ENCODE measurements at regions not wholly inside any gene's neighbourhood (a gene's known extent, or its start where the extent isn't known, plus 50 kb on each side); places are given as distances from the start of the nearest gene placed in this dataset.
"Not testable (repeated sequence)": the region's sequence is repeated elsewhere in the genome, so short reads cannot be mapped to it uniquely, and the experiment has no call there.

GRCh38 chr10:109037978-109038377 is 885.3 kb downstream of the XPNPEP1 start:
- DNase-seq, result no peak

GRCh38 chr10:109030581-109031210 is 892.6 kb downstream of the XPNPEP1 start:
- no peak for DNase-seq

GRCh38 chr10:109029870-109030269 is 893.4 kb downstream of the XPNPEP1 start:
- DNase-seq, result no peak

DNA sequence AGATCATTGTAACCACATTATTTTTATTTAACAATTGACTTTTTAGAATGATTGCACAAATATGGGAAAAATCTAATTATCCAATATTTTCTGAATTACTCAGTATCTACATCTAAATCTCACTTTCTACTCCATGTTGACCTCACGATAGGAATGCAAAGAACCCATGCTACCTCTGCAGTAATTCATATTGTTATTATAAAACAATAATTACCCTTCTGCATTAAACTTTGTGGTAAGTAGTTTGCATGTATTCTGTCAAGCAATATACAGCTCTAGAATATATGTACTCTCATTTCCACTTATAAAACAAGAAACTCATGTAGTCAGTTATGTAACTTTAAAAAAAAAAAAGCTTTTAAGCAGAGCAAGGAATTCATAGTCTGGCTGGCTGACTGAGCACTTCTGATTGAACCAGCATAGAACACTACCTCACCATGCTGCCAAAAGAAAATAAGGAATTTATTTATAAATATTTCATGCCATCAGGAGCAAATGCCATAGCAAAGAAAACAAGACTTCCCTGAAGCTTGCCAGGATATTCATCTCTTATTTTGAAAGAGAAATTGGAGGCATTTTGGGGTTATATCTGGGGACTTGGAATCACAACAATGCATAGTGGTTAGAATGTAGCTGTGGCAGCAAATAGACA is 895.7 kb downstream of the XPNPEP1 start:
- no peak for DNase-seq

DNA sequence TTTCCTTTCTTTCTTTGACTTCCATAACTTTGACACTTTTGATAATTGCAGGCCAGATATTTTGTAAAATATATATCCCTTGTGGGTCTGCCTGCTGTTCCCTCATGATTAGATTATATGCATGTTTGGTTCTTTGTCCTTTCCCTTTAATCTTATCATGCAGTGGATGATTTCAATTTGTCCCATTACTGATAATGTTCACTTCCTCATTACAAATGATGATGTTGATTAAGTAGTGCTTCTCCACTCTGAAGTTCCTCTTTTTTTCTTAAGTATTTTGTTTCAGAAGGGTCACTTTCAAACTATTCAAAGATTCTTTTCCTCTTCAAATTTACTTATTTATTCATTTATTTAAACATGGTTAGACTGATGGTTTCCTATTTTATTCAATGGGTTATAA is 898.1 kb downstream of the XPNPEP1 start:
- no peak for DNase-seq

GRCh38 chr10:109022417-109023049 is 900.8 kb downstream of the XPNPEP1 start:
- no peak for DNase-seq

GRCh38 chr10:109019001-109019424 is 904.3 kb downstream of the XPNPEP1 start:
- DNase-seq, result no peak

GRCh38 chr10:109007514-109007913 is 915.8 kb downstream of the XPNPEP1 start:
- no peak for DNase-seq

GRCh38 chr10:108990441-108990840 is 932.9 kb downstream of the XPNPEP1 start:
- DNase-seq, result no peak

DNA sequence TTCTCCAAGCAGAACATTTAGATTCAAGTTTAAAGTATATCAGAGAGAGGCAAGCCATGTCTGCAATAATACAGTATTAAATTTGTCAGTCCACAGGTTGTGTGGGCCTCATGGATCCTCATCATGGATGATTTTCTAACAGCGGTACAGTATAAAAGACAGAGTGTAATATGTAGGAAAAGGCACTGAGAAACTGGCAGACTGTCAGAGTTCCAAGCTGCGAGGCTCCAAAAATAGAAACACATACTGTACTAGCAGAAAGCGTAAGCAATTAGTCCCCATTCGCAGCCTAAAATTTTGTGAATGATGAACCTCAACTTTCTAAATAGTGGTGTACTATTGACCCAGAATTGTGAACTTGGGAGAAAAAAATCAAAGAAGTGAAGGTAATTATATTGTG is 933.3 kb downstream of the XPNPEP1 start:
- DNase-seq, result no peak

DNA sequence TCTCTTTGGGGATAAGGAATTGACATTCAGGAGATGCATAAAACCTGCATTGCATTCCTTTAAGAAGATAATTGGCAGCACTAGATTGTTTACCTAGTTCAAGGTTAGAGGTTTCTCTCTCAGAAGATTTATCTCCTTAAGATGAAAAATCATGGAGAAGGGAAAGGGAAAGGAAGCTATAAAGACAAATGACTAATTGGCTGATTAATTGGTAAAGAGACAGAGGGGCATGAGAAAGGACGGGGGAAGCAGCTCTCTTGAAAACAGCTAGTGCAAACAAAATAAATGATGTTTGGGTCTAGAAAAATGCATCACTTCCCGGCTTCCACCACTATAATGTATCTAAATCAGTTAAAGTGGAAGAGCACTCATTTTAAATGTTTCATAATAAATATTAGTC is 941.2 kb downstream of the XPNPEP1 start:
- no peak for DNase-seq

GRCh38 chr10:108980869-108981268 is 942.4 kb downstream of the XPNPEP1 start:
- no peak for DNase-seq

DNA sequence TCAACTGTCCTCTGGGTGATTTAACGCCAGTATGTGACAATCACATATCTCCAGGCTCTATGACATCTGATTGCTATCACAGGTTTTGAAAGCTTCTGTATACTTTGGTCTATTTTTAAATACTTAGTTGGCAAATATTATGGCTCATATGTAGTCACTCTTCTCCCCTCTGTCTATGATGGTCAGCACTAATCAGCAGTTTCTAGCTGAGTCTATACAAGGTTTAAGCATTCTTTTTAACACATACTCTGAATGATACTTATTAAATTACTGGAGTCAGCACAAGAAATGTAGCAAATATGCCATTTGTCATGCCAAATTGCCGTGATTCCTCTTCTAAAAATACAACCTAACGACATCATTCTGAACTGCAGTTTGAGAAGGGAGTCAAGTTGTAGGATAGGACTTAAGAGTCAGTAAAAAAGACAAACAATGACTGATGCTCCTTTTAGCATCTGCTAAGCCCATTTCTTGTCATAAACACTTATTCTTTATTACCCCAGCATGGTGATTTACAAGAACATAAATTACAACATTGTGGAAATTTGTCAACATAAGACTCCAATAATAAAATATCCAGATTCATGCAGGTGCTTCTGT is 947.8 kb downstream of the XPNPEP1 start:
- DNase-seq, result no peak

GRCh38 chr10:108970016-108970415 is 953.3 kb downstream of the XPNPEP1 start:
- no peak for DNase-seq

- DNase-seq, result no peak
These were observed 956.9 kb downstream of the XPNPEP1 start for GRCh38 chr10:108966411-108966810.

DNA sequence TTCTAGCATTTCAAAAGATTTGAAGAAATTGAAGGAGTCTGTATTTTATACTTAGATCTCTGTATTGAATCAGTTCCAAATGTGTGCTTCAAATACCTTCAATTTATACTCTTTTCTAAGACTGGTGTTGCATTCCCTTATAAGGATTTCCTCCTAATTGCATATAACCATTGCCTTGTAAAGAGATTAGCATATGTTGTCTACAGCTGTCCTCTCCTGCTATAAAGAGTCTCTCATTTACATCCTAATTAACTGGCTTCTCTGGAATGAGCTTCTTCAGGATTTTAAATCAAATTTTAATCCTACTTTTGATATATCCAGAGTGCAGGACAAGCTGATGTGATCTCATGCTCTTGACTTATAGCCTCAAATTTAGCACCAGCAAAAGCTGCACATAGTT is 957.3 kb downstream of the XPNPEP1 start:
- no peak for DNase-seq

GRCh38 chr10:108962172-108962571 is 961.1 kb downstream of the XPNPEP1 start:
- no peak for DNase-seq

DNA sequence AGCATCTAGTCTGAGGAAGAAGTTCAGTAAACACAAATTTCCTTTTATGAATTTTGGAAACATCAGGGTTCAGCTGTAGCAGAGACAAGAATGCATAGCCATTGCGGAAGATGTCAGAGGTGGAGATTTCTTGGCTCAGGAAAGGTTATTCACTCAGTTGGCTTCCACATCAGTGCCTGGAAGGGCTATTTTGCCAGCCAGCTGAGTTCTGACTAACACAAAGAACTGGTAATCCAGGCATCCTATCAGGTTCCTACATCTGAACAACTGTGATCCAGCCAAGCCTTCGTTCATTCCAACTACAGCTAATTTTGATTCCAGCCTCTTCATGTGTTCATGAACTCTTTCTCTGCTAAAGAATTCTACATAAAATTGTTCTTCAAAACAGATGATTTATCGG is 965.6 kb downstream of the XPNPEP1 start:
- no peak for DNase-seq

GRCh38 chr10:108956149-108956548 is 967.2 kb downstream of the XPNPEP1 start:
- DNase-seq, result no peak

GRCh38 chr10:108920029-108920428 is 1003.3 kb downstream of the XPNPEP1 start:
- not testable (repeated sequence) for DNase-seq

GRCh38 chr10:108913300-108913699 is 1010.0 kb downstream of the XPNPEP1 start:
- no peak for DNase-seq

DNA sequence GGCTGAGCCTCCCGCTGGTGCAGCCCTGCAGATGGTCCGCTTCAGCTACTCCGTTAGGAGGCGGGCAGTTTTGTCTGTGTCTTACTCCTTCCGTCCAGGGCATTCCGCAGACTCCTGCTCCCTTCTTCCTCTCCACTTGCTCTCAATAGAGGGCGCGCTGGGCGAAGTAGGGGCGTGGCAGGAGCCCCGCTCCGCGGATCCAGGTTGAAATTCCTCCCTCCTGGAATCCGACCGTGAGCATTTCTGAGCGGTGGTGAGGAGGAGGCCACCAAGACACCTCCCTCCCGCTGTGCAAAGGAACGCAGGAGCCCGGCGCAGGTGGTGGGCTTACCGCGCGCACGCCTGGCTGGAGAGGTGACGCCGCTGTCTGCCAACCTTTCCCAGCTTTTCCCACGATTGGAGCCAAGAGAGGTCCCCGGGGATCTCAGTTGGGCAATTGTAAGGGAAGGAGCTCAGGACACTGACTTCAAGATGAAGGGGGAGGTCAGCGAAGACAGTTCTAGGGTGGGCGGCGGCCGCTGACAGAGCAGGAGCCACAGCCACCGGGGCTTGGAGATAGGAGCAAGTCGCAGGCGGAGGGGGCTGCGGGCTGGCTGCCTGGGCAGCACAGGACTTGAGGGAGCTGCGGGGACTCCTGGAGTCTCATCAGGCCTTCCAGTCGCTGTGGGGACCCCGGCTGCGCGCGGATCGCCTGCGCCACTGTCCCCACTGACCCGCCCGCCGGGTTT is 1011.3 kb downstream of the XPNPEP1 start:
- no peak for DNase-seq

GRCh38 chr10:108908096-108908495 is 1015.2 kb downstream of the XPNPEP1 start:
- DNase-seq, result no peak
